ENCODE measurements at regions not wholly inside any gene's neighbourhood (a gene's known extent, or its start where the extent isn't known, plus 50 kb on each side); places are given as distances from the start of the nearest gene placed in this dataset.
"Not testable (repeated sequence)": the region's sequence is repeated elsewhere in the genome, so short reads cannot be mapped to it uniquely, and the experiment has no call there.

GRCh38 chr2:231869704-231870103 is 56.5 kb downstream of the NPPC start:
- TF ChIP-seq ZNF302 (CRISPR knock-in tag; IDR thresholded peaks at IDR 0.05), result no peak
- TF ChIP-seq USF2 (IDR thresholded peaks at IDR 0.05), result no peak
- no peak for TF ChIP-seq KDM5A (IDR thresholded peaks at IDR 0.05)
- TF ChIP-seq POLR2A (IDR thresholded peaks at IDR 0.05; ENCODE audit: low read length), result no peak
- TF ChIP-seq ZSCAN20 (CRISPR knock-in tag; IDR thresholded peaks at IDR 0.05), result no peak
- ATAC-seq (0 out of 6 replicates have a peak, but pooled peaks of 1 of the 2 experiments have one; percentile 56), FAIRE-seq (no peak), DNase-seq (ENCODE audit: low read depth in 1 of 2, low spot score in 1 of 2) (no peak)
- ChIA-PET POLR2A (no interaction called here), CTCF (no interaction called here)
- peaks cover 17% of the 10 kb centered on the region for H3K9me3 ChIP-seq
- H3K4me3 ChIP-seq, result no peak overlapping the region
- 38% methylated on average over 4 of the region's 4 CpGs for WGBS (ENCODE audit: missing lambda C conversion rate)
- H3K27ac ChIP-seq, result no peak overlapping the region
- H3K4me1 ChIP-seq, result no peaks in the 10 kb centered on the region
- no peak overlapping the region for H3K4me2 ChIP-seq

GRCh38 chr2:231869016-231869415 is 57.2 kb downstream of the NPPC start:
- ATAC-seq; H3K27ac ChIP-seq; DNase-seq (ENCODE audit: low read depth in 1 of 2, low spot score in 1 of 2); FAIRE-seq; POLR2A ChIA-PET; H3K4me3 ChIP-seq; CTCF ChIA-PET; H3K4me2 ChIP-seq; H3K4me1 ChIP-seq: not testable (repeated sequence)
- H3K9me3 ChIP-seq, result peaks cover 24% of the 10 kb centered on the region
- 66% methylated on average over 6 of the region's 6 CpGs for WGBS (ENCODE audit: missing lambda C conversion rate)

- DNase-seq (ENCODE audit: low read depth in 1 of 2, low spot score in 1 of 2) (no peak), ATAC-seq (no peak), FAIRE-seq (no peak)
- Histone ChIP-seq H3K9me3 (peaks cover 25% of the 10 kb centered on the region), H3K27ac (no peak overlapping the region), H3K4me3 (no peak overlapping the region), H3K4me2 (no peak overlapping the region), H3K4me1 (no peaks in the 10 kb centered on the region)
- CTCF ChIA-PET, result no interaction called here
- TF ChIP-seq RAD21 (conservative IDR thresholded peaks at IDR 0.05 in 1 of 2, IDR thresholded peaks at IDR 0.05 in 1 of 2), result no peak
- peak; percentile 82 for TF ChIP-seq MAFK (IDR thresholded peaks at IDR 0.05; ENCODE audit: partially characterized antibody)
- POLR2A ChIA-PET, result no interaction called here
- WGBS (ENCODE audit: missing lambda C conversion rate), result 48% methylated on average over 2 of the region's 2 CpGs
These were observed 59.7 kb downstream of the NPPC start for GRCh38 chr2:231866450-231866849.

GRCh38 chr2:231865222-231865621 is 61.0 kb downstream of the NPPC start:
- H3K4me3 ChIP-seq, result no peak overlapping the region
- no peak overlapping the region for H3K27ac ChIP-seq
- no peaks in the 10 kb centered on the region for H3K4me1 ChIP-seq
- FAIRE-seq (no peak), DNase-seq (ENCODE audit: low read depth in 1 of 2, low spot score in 1 of 2) (no peak), ATAC-seq (no peak)
- WGBS (ENCODE audit: missing lambda C conversion rate), result 0% methylated on average over 1 of the region's 1 CpG
- ChIA-PET CTCF (interaction anchor here (1.0 to 1.5 kb wide), 3 partner anchors 11 to 41 kb away, joined by 3 to 5 read pairs (median 4); no protein-coding TSS in a partner anchor), POLR2A (no interaction called here)
- TF ChIP-seq EHMT2 (IDR thresholded peaks at IDR 0.05; ENCODE audit: low read depth) (no peak), BHLHE40 (IDR thresholded peaks at IDR 0.05; ENCODE audit: low read depth, low read length) (no peak), BCL3 (IDR thresholded peaks at IDR 0.05) (no peak), NPAS2 (CRISPR knock-in tag; IDR thresholded peaks at IDR 0.05; ENCODE audit: borderline replicate concordance) (no peak), CBX2 (IDR thresholded peaks at IDR 0.05; ENCODE audit: borderline replicate concordance, low read depth) (no peak), SMC3 (IDR thresholded peaks at IDR 0.05) (no peak), CEBPB (IDR thresholded peaks at IDR 0.05) (no peak), CTCF (IDR thresholded peaks at IDR 0.05) (no peak), NFE2L2 (conservative IDR thresholded peaks at IDR 0.05; ENCODE audit: low read length) (no peak)
- H3K9me3 ChIP-seq, result peaks cover 25% of the 10 kb centered on the region
- no peak overlapping the region for H3K4me2 ChIP-seq

Measured in A549 (cell line).